ENCODE measurements at regions not wholly inside any gene's neighbourhood (a gene's known extent, or its start where the extent isn't known, plus 50 kb on each side); places are given as distances from the start of the nearest gene placed in this dataset.

DNA sequence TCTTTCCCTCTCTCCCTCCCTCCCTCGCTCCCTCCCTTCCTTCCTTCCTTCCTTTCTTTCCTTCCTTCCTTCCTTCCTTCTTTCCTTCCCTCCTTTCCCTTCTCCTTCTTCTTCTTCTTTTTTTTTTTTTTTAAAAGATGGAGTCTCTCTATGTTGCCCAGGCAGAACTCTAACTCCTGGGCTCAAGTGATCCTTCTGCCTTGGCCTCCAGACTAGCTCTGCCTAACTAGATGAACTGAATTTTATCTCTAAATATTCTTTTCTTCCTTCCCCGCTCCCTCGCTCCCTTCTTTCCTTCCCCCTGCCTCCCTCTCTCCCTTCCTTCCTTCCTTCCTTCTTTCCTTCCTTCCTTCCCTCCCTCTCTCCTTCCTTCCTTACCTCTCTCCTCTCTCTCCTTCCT lies 170.5 kb upstream of the LHX5 start:
- TF ChIP-seq, protein P1, sequence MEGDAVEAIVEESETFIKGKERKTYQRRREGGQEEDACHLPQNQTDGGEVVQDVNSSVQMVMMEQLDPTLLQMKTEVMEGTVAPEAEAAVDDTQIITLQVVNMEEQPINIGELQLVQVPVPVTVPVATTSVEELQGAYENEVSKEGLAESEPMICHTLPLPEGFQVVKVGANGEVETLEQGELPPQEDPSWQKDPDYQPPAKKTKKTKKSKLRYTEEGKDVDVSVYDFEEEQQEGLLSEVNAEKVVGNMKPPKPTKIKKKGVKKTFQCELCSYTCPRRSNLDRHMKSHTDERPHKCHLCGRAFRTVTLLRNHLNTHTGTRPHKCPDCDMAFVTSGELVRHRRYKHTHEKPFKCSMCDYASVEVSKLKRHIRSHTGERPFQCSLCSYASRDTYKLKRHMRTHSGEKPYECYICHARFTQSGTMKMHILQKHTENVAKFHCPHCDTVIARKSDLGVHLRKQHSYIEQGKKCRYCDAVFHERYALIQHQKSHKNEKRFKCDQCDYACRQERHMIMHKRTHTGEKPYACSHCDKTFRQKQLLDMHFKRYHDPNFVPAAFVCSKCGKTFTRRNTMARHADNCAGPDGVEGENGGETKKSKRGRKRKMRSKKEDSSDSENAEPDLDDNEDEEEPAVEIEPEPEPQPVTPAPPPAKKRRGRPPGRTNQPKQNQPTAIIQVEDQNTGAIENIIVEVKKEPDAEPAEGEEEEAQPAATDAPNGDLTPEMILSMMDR (IDR thresholded peaks at IDR 0.05): no peak
- TF ChIP-seq POLR2A (IDR thresholded peaks at IDR 0.05): no peak
